ENCODE measurements at regions not wholly inside any gene's neighbourhood (a gene's known extent, or its start where the extent isn't known, plus 50 kb on each side); places are given as distances from the start of the nearest gene placed in this dataset.

GRCh38 chr19:31586282-31586681, 237.0 kb upstream of the TSHZ3 start:
- no peak for TF ChIP-seq CTCF (IDR thresholded peaks at IDR 0.05; ENCODE audit: poor library complexity)
- no peak for TF ChIP-seq EZH2 (IDR thresholded peaks at IDR 0.05; ENCODE audit: borderline replicate concordance)
